B cell (primary cell): ENCODE measurements at regions not wholly inside any gene's neighbourhood (a gene's known extent, or its start where the extent isn't known, plus 50 kb on each side); places are given as distances from the start of the nearest gene placed in this dataset.

Experiments
- ATAC-seq: fragments of 200-7000 bp; cut with Tn5 transposase; one replicate; pipeline ENCODE4 v1.10.0; 2021; ENCODE audit warnings: low read depth, mild to moderate bottlenecking, moderate number of reproducible peaks, moderate library complexity
- CTCF ChIA-PET: fragments of 350-600 bp; sonication (Branson Sonifier 250); formaldehyde crosslinking; loops from one replicate; lab custom pipeline; 2021; ENCODE audit warnings: antibody characterized with exemption, inconsistent platforms; lab: Charles Lee
- POLR2A ChIA-PET: fragments of 350-600 bp; sonication (Branson Sonifier 250); formaldehyde crosslinking; loops from one replicate; lab custom pipeline; 2021; ENCODE audit warnings: antibody characterized with exemption; lab: Charles Lee
- DNase-seq: peaks from one replicate; pipeline ENCODE4 v3.0.0; 2013
- H2AFZ ChIP-seq: 2 replicates; pipeline ENCODE4 v1.6.1; 2012; ENCODE audit warnings: mild to moderate bottlenecking, low read depth, low read length; ENCODE audit not compliant: insufficient read depth, poor library complexity, severe bottlenecking
- H3K27ac ChIP-seq, 2 donors: 1 replicate in 1 of 2; 2 replicates in 1 of 2; pipeline ENCODE4 v1.5.1; 2012 to 2013; ENCODE audit warnings: low read length in 2 of 2, mild to moderate bottlenecking in 2 of 2, moderate library complexity in 1 of 2
- H3K27me3 ChIP-seq, 4 experiments: fragments of 200-600 bp in 1 of 4; sonication (generic) in 1 of 4; replicated peaks in 1 of 4; 1 replicate in 2 of 4; 2 replicates in 2 of 4; pipeline versions ENCODE4 v1.6.1 to v1.7.0; 2013 to 2016; ENCODE audit warnings: low read length in 3 of 4, mild to moderate bottlenecking in 2 of 4, mixed read lengths in 1 of 4, moderate library complexity in 1 of 4; ENCODE audit not compliant: insufficient read depth in 4 of 4, control insufficient read depth in 3 of 4; ENCODE audit errors: control extremely low read depth in 1 of 4
- H3K36me3 ChIP-seq, 2 experiments: replicated peaks in 1 of 2; 1 replicate in 1 of 2; 2 replicates in 1 of 2; pipeline versions ENCODE4 v1.6.1 to v1.7.1; 2013; ENCODE audit warnings: low read length in 1 of 2; ENCODE audit not compliant: insufficient read depth in 2 of 2, control insufficient read depth in 1 of 2; ENCODE audit errors: control extremely low read depth in 1 of 2, extremely low read depth in 1 of 2
- H3K4me1 ChIP-seq, 2 donors: fragments of 200-600 bp in 1 of 2; sonication (generic) in 1 of 2; 1 replicate in 1 of 2; 2 replicates in 1 of 2; pipeline versions ENCODE4 v1.5.1 to v1.6.1; 2013 to 2017; ENCODE audit warnings: low read length in 2 of 2; ENCODE audit not compliant: control insufficient read depth in 2 of 2, insufficient read depth in 2 of 2
- H3K4me2 ChIP-seq: replicated peaks from 2 replicates; pipeline ENCODE3; 2012; ENCODE audit warnings: mild to moderate bottlenecking, low read depth, low read length; ENCODE audit not compliant: poor library complexity, severe bottlenecking
- H3K4me3 ChIP-seq, 5 experiments: fragments of 200-600 bp in 1 of 5; sonication (generic) in 1 of 5; 1 replicate in 3 of 5; 2 replicates in 2 of 5; pipeline versions ENCODE4 v1.5.1 to v1.7.0; 2011 to 2016; ENCODE audit warnings: low read length in 4 of 5, mild to moderate bottlenecking in 4 of 5, low read depth in 2 of 5, control low read depth in 1 of 5, moderate library complexity in 1 of 5; ENCODE audit not compliant: insufficient read depth in 1 of 5; ENCODE audit errors: control extremely low read depth in 1 of 5, extremely low read depth in 1 of 5
- H3K79me2 ChIP-seq: fragments of 200-600 bp; sonication (generic); one replicate; pipeline ENCODE4 v1.6.0; 2016; ENCODE audit warnings: low read length; ENCODE audit not compliant: control insufficient read depth, insufficient read depth
- H3K9ac ChIP-seq: fragments of 200-600 bp; sonication (generic); 2 replicates; pipeline ENCODE4 v1.6.1; 2017; ENCODE audit warnings: mild to moderate bottlenecking, low read length, moderate library complexity
- H3K9me3 ChIP-seq, 3 donors: one replicate each; pipeline versions ENCODE4 v1.6.1 to v1.7.1; 2013; ENCODE audit warnings: low read length in 2 of 3; ENCODE audit not compliant: control insufficient read depth in 2 of 3, insufficient read depth in 1 of 3; ENCODE audit errors: control extremely low read depth in 1 of 3
- H4K20me1 ChIP-seq: 2 replicates; pipeline ENCODE4 v1.6.0; 2012; ENCODE audit warnings: mild to moderate bottlenecking, low read length; ENCODE audit not compliant: insufficient read depth, control insufficient read depth, poor library complexity, severe bottlenecking
- H3K27ac Mint-ChIP-seq: one replicate; pipeline ENCODE4 v1.8.0; 2021; ENCODE audit warnings: mixed read lengths
- H3K27me3 Mint-ChIP-seq: one replicate; pipeline ENCODE4 v1.8.0; 2021; ENCODE audit warnings: mixed read lengths
- H3K4me1 Mint-ChIP-seq: one replicate; pipeline ENCODE4 v1.8.0; 2021; ENCODE audit warnings: mixed read lengths
- H3K4me3 Mint-ChIP-seq: one replicate; pipeline ENCODE4 v1.8.0; 2021; ENCODE audit warnings: mixed read lengths
- H3K9me3 Mint-ChIP-seq: one replicate; pipeline ENCODE4 v1.8.0; 2022; ENCODE audit warnings: mixed read lengths; ENCODE audit not compliant: insufficient read depth
- CTCF ChIP-seq: fragments of 200-600 bp; IDR thresholded peaks from one replicate; pipeline ENCODE4 v1.8.0; 2022; ENCODE audit warnings: antibody characterized with exemption, mild to moderate bottlenecking
- EZH2 ChIP-seq: IDR thresholded peaks from 2 replicates; pipeline ENCODE4 v1.6.1; 2012; ENCODE audit warnings: borderline replicate concordance, low read depth, mild to moderate bottlenecking, moderate library complexity, low read length; ENCODE audit not compliant: insufficient read depth, poor library complexity, severe bottlenecking
- WGBS: methylation state at CpG from one replicate; pipeline ENCODE4 v1.1.5; 2013; ENCODE audit warnings: missing lambda C conversion rate; ENCODE audit not compliant: insufficient coverage; 5-methylcytosine and 5-hydroxymethylcytosine counted together
- intact Hi-C: fragments of 100-400 bp; cut with micrococcal nuclease; formaldehyde crosslinking; loops from one replicate; pipeline ENCODE4 v1.10.0; 2022

- ATAC-seq = no peak
- Histone ChIP-seq H3K9me3 (peaks cover 0 to 2% (median 0%) of the 10 kb centered on the region in 3 donors), H3K4me3 (no peak overlapping the region), H3K79me2 (no peaks in the 10 kb centered on the region), H3K4me1 (no peaks in the 10 kb centered on the region), H3K36me3 (no peaks in the 10 kb centered on the region), H3K9ac (no peak overlapping the region), H2AFZ (no peak overlapping the region), H4K20me1 (no peaks in the 10 kb centered on the region), H3K27me3 (no peaks in the 10 kb centered on the region), H3K27ac (no peak overlapping the region), H3K4me2 (no peak overlapping the region)
- no CpG with 5 or more reads among the region's 1 CpG for WGBS
- CTCF ChIA-PET = no interaction called here
- Mint-ChIP-seq H3K4me1 (no peaks in the 10 kb centered on the region), H3K4me3 (no peak overlapping the region), H3K27ac (no peak overlapping the region), H3K9me3 (no peaks in the 10 kb centered on the region), H3K27me3 (no peaks in the 10 kb centered on the region)
- no peak for DNase-seq
- TF ChIP-seq CTCF (no peak), EZH2 (no peak)
- POLR2A ChIA-PET = no interaction called here
- intact Hi-C loops = no loop called here
Observed at GRCh38 chr1:82266351-82266750, 465.6 kb downstream of the ADGRL2 start.

GRCh38 chr1:82265436-82265835 lies 464.7 kb downstream of the ADGRL2 start:
- 100% methylated on average over 2 of the region's 5 CpGs for WGBS
- intact Hi-C loops = no loop called here
- no peak overlapping the region for H3K27ac Mint-ChIP-seq
- ChIA-PET CTCF (no interaction called here), POLR2A (no interaction called here)
- Histone ChIP-seq H2AFZ (no peak overlapping the region), H3K27me3 (no peaks in the 10 kb centered on the region), H3K4me2 (no peak overlapping the region), H3K9ac (no peak overlapping the region), H4K20me1 (no peaks in the 10 kb centered on the region), H3K36me3 (no peaks in the 10 kb centered on the region), H3K79me2 (no peaks in the 10 kb centered on the region), H3K4me3 (no peak overlapping the region), H3K9me3 (no peaks in the 10 kb centered on the region), H3K4me1 (no peaks in the 10 kb centered on the region), H3K27ac (no peak overlapping the region)
- H3K27me3 Mint-ChIP-seq = no peaks in the 10 kb centered on the region
- no peak overlapping the region for H3K4me3 Mint-ChIP-seq
- no peaks in the 10 kb centered on the region for H3K4me1 Mint-ChIP-seq
- TF ChIP-seq CTCF (no peak), EZH2 (no peak)
- ATAC-seq (no peak), DNase-seq (no peak)
- no peaks in the 10 kb centered on the region for H3K9me3 Mint-ChIP-seq
